SH-SY5Y (cell line): ENCODE measurements at regions not wholly inside any gene's neighbourhood (a gene's known extent, or its start where the extent isn't known, plus 50 kb on each side); places are given as distances from the start of the nearest gene placed in this dataset.

Experiments used
- GATA2 ChIP-seq: IDR thresholded peaks from 2 replicates; pipeline ENCODE4 v1.6.1; 2011; ENCODE audit warnings: mild to moderate bottlenecking, low read depth, low read length
- GATA3 ChIP-seq: IDR thresholded peaks from 2 replicates; pipeline ENCODE4 v1.6.1; 2011; ENCODE audit warnings: low read depth, mild to moderate bottlenecking, low read length, moderate library complexity

DNA sequence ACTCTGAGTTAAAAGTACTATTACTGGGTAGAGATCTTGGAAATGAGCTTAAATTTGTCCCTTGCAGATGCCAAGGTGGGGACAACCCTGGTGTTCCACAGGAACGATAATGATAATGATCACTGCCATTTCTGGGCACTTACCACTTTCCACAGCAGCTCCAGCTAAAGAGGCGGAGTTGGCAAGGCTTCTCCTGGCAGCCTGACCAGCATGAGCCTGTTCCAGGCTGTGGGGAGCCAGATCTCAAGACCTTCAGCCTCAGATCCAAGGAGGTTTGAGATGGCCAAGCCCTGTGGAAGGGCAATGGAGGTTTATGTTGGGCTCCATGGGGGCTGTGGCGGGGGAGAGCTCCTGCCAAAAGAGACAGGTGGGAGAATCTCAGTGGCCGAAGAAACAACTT is 244.9 kb upstream of the MVB12B start:
- no peak for TF ChIP-seq GATA2
- no peak for TF ChIP-seq GATA3
